ENCODE measurements at regions not wholly inside any gene's neighbourhood (a gene's known extent, or its start where the extent isn't known, plus 50 kb on each side); places are given as distances from the start of the nearest gene placed in this dataset.
"Not testable (repeated sequence)": the region's sequence is repeated elsewhere in the genome, so short reads cannot be mapped to it uniquely, and the experiment has no call there.

- DNase-seq: not testable (repeated sequence)
Measured at GRCh38 chr3:80709597-80710322, 942.0 kb upstream of the ROBO1 start.

GRCh38 chr3:80705290-80705689, 937.5 kb upstream of the ROBO1 start:
- no peak for DNase-seq

- DNase-seq: no peak
Measured at GRCh38 chr3:80701349-80701748, 933.6 kb upstream of the ROBO1 start.

- no peak for DNase-seq
Measured at GRCh38 chr3:80697291-80697690, 929.5 kb upstream of the ROBO1 start.

GRCh38 chr3:80696280-80696679, 928.5 kb upstream of the ROBO1 start:
- no peak for DNase-seq

GRCh38 chr3:80688814-80689213, 921.0 kb upstream of the ROBO1 start:
- DNase-seq: no peak

- no peak for DNase-seq
Measured at GRCh38 chr3:80682951-80683350, 915.2 kb upstream of the ROBO1 start.

GRCh38 chr3:80682235-80682634, 914.4 kb upstream of the ROBO1 start:
- DNase-seq: no peak

- no peak for DNase-seq
Measured at GRCh38 chr3:80677796-80678195, 910.0 kb upstream of the ROBO1 start.

- no peak for DNase-seq
Measured at GRCh38 chr3:80676866-80677265, 909.1 kb upstream of the ROBO1 start.

- no peak for DNase-seq
Measured at GRCh38 chr3:80676261-80676660, 908.5 kb upstream of the ROBO1 start.

- DNase-seq: no peak
Measured at GRCh38 chr3:80675790-80676189, 908.0 kb upstream of the ROBO1 start.

- no peak for DNase-seq
Measured at GRCh38 chr3:80668600-80669294, 900.9 kb upstream of the ROBO1 start.

- no peak for DNase-seq
Measured at GRCh38 chr3:80668100-80668499, 900.3 kb upstream of the ROBO1 start.

GRCh38 chr3:80663426-80663825, 895.6 kb upstream of the ROBO1 start:
- no peak for DNase-seq

- no peak for DNase-seq
Measured at GRCh38 chr3:80655216-80655615, 887.4 kb upstream of the ROBO1 start.

- no peak for DNase-seq
Measured at GRCh38 chr3:80649170-80649569, 881.4 kb upstream of the ROBO1 start.

- no peak for DNase-seq
Measured at GRCh38 chr3:80643421-80643820, 875.6 kb upstream of the ROBO1 start.

- DNase-seq: no peak
Measured at GRCh38 chr3:80618295-80619256, 850.8 kb upstream of the ROBO1 start.

- DNase-seq: no peak
Measured at GRCh38 chr3:80612366-80612765, 844.6 kb upstream of the ROBO1 start.

GRCh38 chr3:80608072-80608471, 840.3 kb upstream of the ROBO1 start:
- not testable (repeated sequence) for DNase-seq

GRCh38 chr3:80606073-80606472, 838.3 kb upstream of the ROBO1 start:
- DNase-seq: no peak

GRCh38 chr3:80601479-80601878, 833.7 kb upstream of the ROBO1 start:
- DNase-seq: no peak

All from suppressor macrophage treated with lipopolysaccharide for 1 hour (primary cell).